ENCODE measurements at regions not wholly inside any gene's neighbourhood (a gene's known extent, or its start where the extent isn't known, plus 50 kb on each side); places are given as distances from the start of the nearest gene placed in this dataset.

DNA sequence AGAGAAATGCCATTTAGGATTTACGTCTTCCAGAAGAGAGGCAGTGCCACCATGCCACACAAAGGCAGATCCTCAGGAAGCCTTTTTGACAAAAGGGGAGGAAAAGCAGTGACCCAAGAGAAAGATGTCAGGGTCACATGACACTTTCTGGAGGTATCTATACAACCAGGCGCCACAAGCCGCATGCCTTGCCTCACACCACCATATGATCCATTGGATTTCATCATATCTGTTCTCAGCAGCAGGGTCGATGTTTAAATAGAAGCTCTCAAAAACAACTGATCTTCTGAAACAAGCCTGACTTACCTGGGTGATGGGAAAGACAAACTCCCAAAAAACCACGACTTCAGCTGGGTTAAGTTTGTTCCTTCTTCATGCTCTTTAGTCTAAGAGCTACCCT, 52.5 kb upstream of the UNC5B start:
- no peak for DNase-seq

DNA sequence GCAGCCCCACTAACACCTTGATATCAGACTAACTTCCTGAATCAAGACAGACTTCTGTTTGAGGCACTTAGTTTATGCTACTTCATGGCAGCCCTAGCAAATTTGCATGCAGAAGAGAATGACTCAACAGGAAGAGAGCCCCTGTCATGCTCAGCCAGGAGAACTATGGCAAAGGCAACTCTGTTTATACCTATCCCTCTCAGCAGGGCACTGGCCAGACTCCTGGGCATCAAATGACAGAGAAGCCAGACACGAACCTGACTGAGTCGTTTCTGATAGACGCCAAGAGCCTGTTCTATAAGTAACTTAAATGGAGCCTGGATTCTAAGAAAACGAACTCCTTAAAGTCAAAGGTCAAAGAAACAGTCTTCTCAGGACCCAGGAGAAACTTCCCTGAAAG, 50.9 kb upstream of the UNC5B start:
- DNase-seq: no peak

Data from DMS79 treated with DMSO at 0.1 percent for 48 hours (cell line).